GM12891 (cell line): ENCODE measurements at regions not wholly inside any gene's neighbourhood (a gene's known extent, or its start where the extent isn't known, plus 50 kb on each side); places are given as distances from the start of the nearest gene placed in this dataset.

Experiments
- DNase-seq: peaks from one replicate; pipeline ENCODE4 v3.0.0; 2011; ENCODE audit warnings: low spot score; ENCODE audit not compliant: insufficient read length
- FAIRE-seq: peaks from 2 replicates; lab custom pipeline; 2011; peaks lifted over from hg19 to GRCh38; lab: Jason Lieb, UNC
- PAX5 ChIP-seq: IDR thresholded peaks from 2 replicates; pipeline ENCODE4 v1.6.1; 2011; ENCODE audit warnings: low read length, moderate library complexity, mild to moderate bottlenecking; ENCODE audit not compliant: insufficient read depth, severe bottlenecking
- POLR2A ChIP-seq: IDR thresholded peaks from 2 replicates; pipeline ENCODE4 v1.6.1; 2011; ENCODE audit warnings: low read depth, low read length, control low read depth
- POLR2AphosphoS5 ChIP-seq: IDR thresholded peaks from 2 replicates; pipeline ENCODE4 v1.6.1; 2011; ENCODE audit warnings: low read depth, low read length, control low read depth
- POU2F2 ChIP-seq: IDR thresholded peaks from 2 replicates; pipeline ENCODE4 v1.6.1; 2011; ENCODE audit warnings: low read depth, mild to moderate bottlenecking, control low read depth, low read length, moderate library complexity
- SPI1 ChIP-seq: IDR thresholded peaks from 2 replicates; pipeline ENCODE4 v1.6.1; 2011; ENCODE audit warnings: low read depth, low read length, control low read depth
- TAF1 ChIP-seq: IDR thresholded peaks from 2 replicates; pipeline ENCODE4 v1.6.1; 2011; ENCODE audit warnings: low read depth, low read length, control low read depth

DNA sequence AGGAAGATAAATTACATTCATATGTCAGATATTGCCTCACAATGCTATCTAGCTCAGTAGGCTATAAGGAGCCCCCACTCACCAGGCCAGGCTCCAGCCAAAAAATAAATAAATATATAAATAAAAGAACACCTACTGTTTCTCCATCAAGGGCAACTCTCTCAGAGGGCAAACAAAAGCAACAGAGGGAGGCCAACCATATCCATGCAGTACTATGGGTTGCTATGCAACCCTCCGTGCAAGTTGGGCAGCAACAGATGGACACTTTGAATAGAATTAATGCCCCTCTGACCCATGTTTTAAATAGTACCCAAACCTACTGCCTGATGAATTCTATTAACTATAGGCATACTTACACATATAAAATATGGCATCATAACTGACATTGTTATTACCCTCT is 279.8 kb upstream of the EDNRB start:
- no peak for TF ChIP-seq POU2F2
- no peak for TF ChIP-seq POLR2AphosphoS5
- no peak for TF ChIP-seq SPI1
- no peak for TF ChIP-seq PAX5
- TF ChIP-seq POLR2A: no peak
- TF ChIP-seq TAF1: no peak
- FAIRE-seq: no peak
- no peak for DNase-seq

DNA sequence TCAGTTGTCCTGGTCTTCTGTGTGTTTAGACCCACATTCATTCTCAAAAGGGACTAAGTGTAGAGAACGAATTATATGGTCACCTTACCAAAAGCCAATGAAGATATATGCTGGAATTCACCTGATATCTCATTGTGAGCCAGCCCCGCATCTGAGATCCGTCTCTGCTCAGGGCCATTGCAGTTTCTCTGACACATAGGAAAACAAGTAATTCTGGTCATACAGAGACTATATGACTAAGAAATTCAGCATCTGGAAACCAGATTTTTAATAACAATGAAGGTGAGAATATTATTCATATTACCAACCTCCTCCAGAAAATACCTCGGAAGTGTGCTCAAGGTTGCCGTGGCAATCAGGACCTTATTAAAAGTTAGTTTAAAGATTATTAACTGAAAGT is 278.6 kb upstream of the EDNRB start:
- DNase-seq: no peak
- FAIRE-seq: no peak
- TF ChIP-seq PAX5 (no peak), SPI1 (no peak), POLR2A (no peak), POU2F2 (no peak)

DNA sequence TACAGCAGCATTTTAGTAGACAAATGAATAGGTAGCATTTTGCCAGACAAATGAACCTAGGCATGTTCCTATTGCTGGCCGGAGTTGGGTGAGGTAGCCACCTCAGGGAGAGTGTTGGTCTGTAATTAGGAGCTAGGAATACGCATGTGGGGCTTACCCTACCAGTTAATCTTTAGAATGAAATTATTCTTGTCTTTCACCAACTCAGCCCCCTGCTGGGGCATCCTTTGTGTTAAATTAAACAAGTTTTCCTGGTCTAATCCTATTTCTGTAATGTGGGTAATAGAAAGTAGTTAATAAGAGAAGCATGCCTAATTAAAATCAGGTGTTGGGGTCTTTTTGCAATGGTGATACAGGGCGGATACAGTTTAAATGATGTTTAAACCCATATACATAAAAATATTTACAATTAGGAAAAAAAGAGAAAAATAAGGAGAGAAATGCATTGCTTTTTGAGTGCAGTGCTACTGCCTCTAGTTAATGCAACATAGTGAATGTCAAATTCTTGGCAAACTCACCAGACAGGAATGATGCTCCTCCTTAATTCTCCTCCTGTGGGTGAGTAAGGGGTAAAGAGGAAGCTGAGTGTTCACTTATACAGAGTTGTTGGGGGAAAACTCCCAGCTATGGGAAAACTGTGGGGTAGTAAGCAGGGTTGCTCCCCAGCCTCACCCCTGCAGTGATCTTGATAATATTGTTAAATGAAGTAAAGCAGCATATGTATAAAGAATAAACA is 276.4 kb upstream of the EDNRB start:
- DNase-seq (no peak), FAIRE-seq (no peak)
- TF ChIP-seq POLR2AphosphoS5 (no peak), TAF1 (no peak), POU2F2 (no peak), POLR2A (no peak), SPI1 (no peak), PAX5 (no peak)

DNA sequence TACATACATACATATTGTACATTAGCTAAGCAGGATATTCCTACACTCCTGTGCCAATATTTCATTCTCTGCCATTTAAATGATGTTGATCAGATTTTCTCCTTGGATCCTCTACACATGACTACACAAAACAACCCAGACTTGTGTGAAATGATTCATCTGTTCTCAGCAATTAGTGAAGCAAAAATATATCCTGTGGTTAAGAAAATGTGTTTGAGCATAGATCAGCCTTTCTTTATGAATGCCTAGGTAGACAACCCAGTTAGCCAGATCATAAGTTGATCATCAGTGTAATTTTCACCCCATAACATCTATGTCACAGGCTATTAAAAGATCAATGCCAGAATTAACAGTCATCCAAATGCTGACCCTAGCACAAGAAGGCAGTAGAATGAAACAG is 275.2 kb upstream of the EDNRB start:
- no peak for DNase-seq
- no peak for FAIRE-seq
- TF ChIP-seq PAX5 (no peak), POU2F2 (no peak)

DNA sequence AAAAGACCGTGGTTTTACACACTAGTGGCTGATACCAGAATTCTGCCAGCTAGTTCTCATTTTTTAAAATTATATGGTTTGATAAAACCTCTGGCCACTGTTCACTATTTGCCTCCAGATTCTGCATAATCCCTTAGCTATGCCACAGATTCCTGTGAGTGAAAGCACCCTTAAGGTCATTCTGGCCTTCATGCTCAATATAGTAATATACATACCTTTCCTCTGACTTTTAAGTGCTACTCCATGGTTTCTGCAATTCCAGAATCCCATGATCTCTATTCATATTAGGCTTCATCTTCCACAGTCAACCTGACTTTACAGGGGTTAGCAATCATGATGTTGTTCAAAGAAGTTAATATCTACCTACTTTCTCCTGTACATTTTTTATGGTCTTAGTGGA is 274.1 kb upstream of the EDNRB start:
- no peak for FAIRE-seq
- no peak for DNase-seq
- TF ChIP-seq POLR2A (no peak), POLR2AphosphoS5 (no peak), PAX5 (no peak), TAF1 (no peak), SPI1 (no peak), POU2F2 (no peak)

DNA sequence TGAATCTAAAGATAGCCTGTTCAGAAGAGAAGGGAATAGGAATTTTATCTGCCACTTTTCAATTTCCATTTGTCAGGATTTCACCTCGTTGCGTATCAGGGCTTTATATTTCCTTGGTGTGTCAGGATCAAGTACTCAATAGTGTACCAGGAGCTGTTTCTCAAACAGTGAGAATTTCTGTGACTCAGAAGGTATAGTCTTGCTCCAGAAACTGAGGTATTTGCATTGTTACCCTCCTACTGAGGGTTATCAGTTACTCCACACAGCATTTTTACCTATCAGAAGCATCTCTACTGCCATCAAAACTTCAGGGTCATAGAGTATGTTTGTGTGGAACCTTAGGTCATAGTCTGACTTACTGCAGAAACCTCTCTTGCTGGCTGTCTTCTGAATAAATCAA is 271.7 kb upstream of the EDNRB start:
- FAIRE-seq (no peak), DNase-seq (no peak)
- TF ChIP-seq POU2F2 (no peak), SPI1 (no peak)

DNA sequence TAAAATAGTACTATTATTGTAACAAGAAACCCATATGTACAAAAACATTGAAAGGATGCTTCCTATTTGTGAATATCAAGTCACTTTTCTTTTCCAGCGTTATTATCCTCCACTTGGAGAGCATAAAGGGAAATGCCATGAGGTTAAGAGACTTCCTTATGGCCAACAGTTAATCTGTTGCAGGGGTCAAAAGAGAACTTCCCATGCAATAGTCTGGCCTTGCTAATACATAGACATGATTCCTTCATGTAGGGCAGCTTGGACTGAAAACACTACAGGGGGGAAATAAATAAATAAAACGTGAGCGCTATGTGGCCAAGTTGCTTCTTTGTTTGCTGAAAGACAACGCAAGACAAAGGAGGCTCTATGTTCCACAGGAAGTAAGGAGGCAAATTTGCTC is 269.1 kb upstream of the EDNRB start:
- no peak for DNase-seq
- FAIRE-seq: no peak
- TF ChIP-seq PAX5 (no peak), POU2F2 (no peak), POLR2AphosphoS5 (no peak), POLR2A (no peak), SPI1 (no peak), TAF1 (no peak)

DNA sequence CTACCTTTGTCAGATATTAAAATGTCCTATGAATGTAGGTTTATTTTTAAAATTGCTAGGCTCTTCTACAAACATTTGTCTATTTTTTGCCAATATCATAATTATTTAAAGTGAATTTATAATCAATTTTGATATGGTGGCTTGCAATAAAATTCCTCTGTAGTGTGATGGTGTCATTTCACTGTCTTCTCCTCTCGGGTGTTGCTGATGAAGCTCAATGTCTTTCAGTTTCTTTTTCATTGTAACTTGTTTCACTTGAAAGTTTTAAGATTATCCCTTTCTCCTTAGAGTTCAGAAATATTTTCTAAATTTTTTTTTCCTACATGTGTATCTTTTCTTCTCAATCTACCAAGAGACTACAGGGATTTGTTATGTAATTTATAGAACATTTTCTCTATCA is 267.1 kb upstream of the EDNRB start:
- DNase-seq (no peak), FAIRE-seq (no peak)
- TF ChIP-seq TAF1 (no peak), SPI1 (no peak), POLR2AphosphoS5 (no peak), POLR2A (no peak), POU2F2 (no peak), PAX5 (no peak)

DNA sequence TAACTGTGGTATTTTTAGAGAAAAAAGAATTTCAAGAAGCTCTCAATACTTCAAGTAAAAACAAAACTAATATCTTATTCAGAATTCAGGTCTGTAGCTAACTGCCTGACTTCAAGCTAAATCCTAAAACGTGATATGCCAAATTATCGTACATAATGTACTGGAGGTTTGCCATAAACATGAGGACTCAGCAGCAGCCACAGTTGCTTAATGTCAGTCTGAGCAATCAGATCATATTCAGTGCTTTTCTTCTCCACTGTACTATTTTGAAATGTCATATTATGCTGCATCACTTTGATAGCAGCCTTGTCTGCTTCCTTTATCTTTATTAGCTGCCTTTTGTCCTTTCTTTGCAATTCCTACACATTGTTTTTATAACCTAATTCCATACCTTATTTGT is 265.1 kb upstream of the EDNRB start:
- no peak for FAIRE-seq
- TF ChIP-seq POLR2AphosphoS5 (no peak), PAX5 (no peak), SPI1 (no peak), TAF1 (no peak), POLR2A (no peak), POU2F2 (no peak)
- DNase-seq: no peak

DNA sequence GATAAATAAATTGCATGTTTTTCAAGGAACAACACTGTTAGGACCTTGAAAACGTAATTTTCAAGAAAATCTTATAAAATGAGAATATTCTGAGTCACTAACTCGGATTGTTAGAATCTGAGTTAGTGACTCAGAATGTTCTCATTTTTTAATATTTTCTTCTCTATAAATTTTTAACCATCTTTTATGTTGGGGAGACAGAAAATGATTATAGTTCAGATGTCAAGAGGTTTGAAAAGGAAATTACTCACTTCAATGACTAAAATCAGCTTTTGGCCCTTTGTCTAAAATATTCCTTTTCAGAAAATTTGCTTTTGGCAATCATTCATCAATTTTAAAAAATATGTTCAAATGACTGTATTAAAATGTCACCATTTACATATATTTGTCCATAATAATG is 264.2 kb upstream of the EDNRB start:
- DNase-seq (no peak), FAIRE-seq (no peak)
- TF ChIP-seq PAX5: no peak
- TF ChIP-seq POLR2A: no peak
- TF ChIP-seq SPI1: no peak
- no peak for TF ChIP-seq TAF1
- no peak for TF ChIP-seq POU2F2
- no peak for TF ChIP-seq POLR2AphosphoS5

DNA sequence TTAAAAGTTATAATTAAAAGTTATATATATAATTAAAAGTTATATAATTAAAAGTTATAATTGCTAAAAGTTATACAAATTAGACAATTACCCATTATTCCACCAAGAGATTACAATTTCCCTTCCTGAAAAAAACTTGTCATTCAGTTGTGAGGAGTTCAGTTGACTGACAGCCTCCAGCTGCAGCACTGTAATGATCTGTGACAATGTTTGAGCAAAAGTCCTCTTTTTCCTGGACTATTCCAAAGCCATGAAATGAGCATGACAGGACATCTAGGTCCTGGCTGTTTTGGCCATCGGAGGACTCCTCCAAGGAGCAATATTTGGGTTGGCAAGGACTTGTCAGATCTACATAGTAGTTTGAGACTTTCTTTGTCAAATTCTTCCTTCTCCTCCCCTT is 258.7 kb upstream of the EDNRB start:
- no peak for DNase-seq
- no peak for FAIRE-seq
- TF ChIP-seq POLR2A: no peak
- no peak for TF ChIP-seq TAF1
- TF ChIP-seq POU2F2: no peak
- TF ChIP-seq PAX5: no peak
